ENCODE measurements at regions not wholly inside any gene's neighbourhood (a gene's known extent, or its start where the extent isn't known, plus 50 kb on each side); places are given as distances from the start of the nearest gene placed in this dataset.

DNA sequence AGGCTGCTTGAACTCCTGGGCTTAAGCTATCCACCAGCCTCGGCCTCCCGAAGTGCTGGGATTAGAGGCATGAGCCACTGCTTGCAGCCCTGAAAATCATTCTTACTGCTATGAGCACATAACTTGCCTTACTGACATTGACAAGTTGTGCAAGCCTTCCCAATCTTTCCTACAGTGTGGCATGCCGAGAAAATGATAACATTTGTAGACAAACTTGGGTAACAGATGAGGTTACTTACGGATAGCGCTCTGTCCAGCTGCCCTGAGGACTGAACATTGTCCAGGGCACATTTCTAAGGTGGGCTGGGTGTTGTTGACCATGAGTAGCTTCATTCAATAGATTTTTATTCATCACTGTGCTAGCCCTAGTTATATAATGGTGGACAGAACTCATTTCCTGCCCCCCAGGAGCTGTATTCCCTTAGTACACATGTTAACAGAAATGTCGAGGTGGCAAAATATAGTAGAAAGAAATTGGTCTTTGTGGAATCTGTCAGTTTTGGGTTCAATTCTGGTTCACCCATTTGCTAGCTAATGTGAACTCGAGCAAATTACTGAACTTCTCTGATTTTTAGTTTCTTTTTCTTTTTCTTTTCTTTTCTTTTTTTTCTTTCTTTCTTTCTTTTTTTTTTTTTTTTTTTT lies 118.4 kb upstream of the AKIRIN2 start (continued):
- TF ChIP-seq, protein P1, sequence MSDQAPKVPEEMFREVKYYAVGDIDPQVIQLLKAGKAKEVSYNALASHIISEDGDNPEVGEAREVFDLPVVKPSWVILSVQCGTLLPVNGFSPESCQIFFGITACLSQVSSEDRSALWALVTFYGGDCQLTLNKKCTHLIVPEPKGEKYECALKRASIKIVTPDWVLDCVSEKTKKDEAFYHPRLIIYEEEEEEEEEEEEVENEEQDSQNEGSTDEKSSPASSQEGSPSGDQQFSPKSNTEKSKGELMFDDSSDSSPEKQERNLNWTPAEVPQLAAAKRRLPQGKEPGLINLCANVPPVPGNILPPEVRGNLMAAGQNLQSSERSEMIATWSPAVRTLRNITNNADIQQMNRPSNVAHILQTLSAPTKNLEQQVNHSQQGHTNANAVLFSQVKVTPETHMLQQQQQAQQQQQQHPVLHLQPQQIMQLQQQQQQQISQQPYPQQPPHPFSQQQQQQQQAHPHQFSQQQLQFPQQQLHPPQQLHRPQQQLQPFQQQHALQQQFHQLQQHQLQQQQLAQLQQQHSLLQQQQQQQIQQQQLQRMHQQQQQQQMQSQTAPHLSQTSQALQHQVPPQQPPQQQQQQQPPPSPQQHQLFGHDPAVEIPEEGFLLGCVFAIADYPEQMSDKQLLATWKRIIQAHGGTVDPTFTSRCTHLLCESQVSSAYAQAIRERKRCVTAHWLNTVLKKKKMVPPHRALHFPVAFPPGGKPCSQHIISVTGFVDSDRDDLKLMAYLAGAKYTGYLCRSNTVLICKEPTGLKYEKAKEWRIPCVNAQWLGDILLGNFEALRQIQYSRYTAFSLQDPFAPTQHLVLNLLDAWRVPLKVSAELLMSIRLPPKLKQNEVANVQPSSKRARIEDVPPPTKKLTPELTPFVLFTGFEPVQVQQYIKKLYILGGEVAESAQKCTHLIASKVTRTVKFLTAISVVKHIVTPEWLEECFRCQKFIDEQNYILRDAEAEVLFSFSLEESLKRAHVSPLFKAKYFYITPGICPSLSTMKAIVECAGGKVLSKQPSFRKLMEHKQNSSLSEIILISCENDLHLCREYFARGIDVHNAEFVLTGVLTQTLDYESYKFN (CRISPR knock-in tag; conservative IDR thresholded peaks at IDR 0.05): peak; percentile 59; the same call in 1 of the 2 replicates
- TF ChIP-seq FOXA3 (CRISPR knock-in tag; IDR thresholded peaks at IDR 0.05) (peak; percentile 66), GATAD2A (CRISPR knock-in tag; IDR thresholded peaks at IDR 0.05) (peak; percentile 75), ZNF331 (CRISPR knock-in tag; IDR thresholded peaks at IDR 0.05) (peak; percentile 60), SOX5 (CRISPR knock-in tag; IDR thresholded peaks at IDR 0.05; ENCODE audit: borderline replicate concordance) (peak; percentile 51; the same call in 1 of the 2 replicates), SOX6 (IDR thresholded peaks at IDR 0.05) (no peak), SOX6 (CRISPR knock-in tag; IDR thresholded peaks at IDR 0.05) (peak; percentile 75), HDAC2 (CRISPR knock-in tag; IDR thresholded peaks at IDR 0.05) (peak; percentile 77), ZNF12 (CRISPR knock-in tag; IDR thresholded peaks at IDR 0.05) (0 out of 2 replicates have a peak, but pooled peaks have one; percentile 19), CC2D1A (CRISPR knock-in tag; IDR thresholded peaks at IDR 0.05) (no peak), ZBTB38 (CRISPR knock-in tag; IDR thresholded peaks at IDR 0.05) (peak; percentile 54; the same call in 1 of the 2 replicates), MAFK (conservative IDR thresholded peaks at IDR 0.05 in 1 of 2, IDR thresholded peaks at IDR 0.05 in 1 of 2; ENCODE audit: low read length in 2 of 2) (peak; percentile 50 to 77), MAZ (IDR thresholded peaks at IDR 0.05; ENCODE audit: borderline replicate concordance, low read depth, low read length) (no peak), MAZ (CRISPR knock-in tag; IDR thresholded peaks at IDR 0.05; ENCODE audit: low read depth) (no peak), MIER2 (CRISPR knock-in tag; IDR thresholded peaks at IDR 0.05) (peak; percentile 69), NR2F6 (IDR thresholded peaks at IDR 0.05) (no peak), NR2F6 (CRISPR knock-in tag; IDR thresholded peaks at IDR 0.05) (peak; percentile 44; the same call in 1 of the 2 replicates), ZKSCAN5 (CRISPR knock-in tag; IDR thresholded peaks at IDR 0.05) (no peak)
- TF ChIP-seq, protein P2, sequence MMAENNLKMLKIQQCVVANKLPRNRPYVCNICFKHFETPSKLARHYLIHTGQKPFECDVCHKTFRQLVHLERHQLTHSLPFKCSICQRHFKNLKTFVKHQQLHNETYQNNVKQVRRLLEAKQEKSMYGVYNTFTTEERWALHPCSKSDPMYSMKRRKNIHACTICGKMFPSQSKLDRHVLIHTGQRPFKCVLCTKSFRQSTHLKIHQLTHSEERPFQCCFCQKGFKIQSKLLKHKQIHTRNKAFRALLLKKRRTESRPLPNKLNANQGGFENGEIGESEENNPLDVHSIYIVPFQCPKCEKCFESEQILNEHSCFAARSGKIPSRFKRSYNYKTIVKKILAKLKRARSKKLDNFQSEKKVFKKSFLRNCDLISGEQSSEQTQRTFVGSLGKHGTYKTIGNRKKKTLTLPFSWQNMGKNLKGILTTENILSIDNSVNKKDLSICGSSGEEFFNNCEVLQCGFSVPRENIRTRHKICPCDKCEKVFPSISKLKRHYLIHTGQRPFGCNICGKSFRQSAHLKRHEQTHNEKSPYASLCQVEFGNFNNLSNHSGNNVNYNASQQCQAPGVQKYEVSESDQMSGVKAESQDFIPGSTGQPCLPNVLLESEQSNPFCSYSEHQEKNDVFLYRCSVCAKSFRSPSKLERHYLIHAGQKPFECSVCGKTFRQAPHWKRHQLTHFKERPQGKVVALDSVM (CRISPR knock-in tag; IDR thresholded peaks at IDR 0.05): peak; percentile 16; the same call in 1 of the 2 replicates
